ENCODE measurements at regions not wholly inside any gene's neighbourhood (a gene's known extent, or its start where the extent isn't known, plus 50 kb on each side); places are given as distances from the start of the nearest gene placed in this dataset.

- no peak for DNase-seq (ENCODE audit: low read depth)
- no peak for TF ChIP-seq POLR2A (IDR thresholded peaks at IDR 0.05; ENCODE audit: extremely low read depth, insufficient read length)
- no peak for TF ChIP-seq CTCF (IDR thresholded peaks at IDR 0.05; ENCODE audit: low read depth, low read length)
- TF ChIP-seq MYC (IDR thresholded peaks at IDR 0.05; ENCODE audit: low read depth, low read length): no peak
- TF ChIP-seq MAX (IDR thresholded peaks at IDR 0.05; ENCODE audit: low read depth, low read length): no peak
- no peak overlapping the region for H3K4me3 ChIP-seq (ENCODE audit: low read depth, low read length)
Measured at GRCh38 chr14:71585361-71585760, 346.9 kb upstream of the RGS6 start.

GRCh38 chr14:71586131-71586897, 345.9 kb upstream of the RGS6 start:
- no peak for TF ChIP-seq MYC (IDR thresholded peaks at IDR 0.05; ENCODE audit: low read depth, low read length)
- no peak for TF ChIP-seq MAX (IDR thresholded peaks at IDR 0.05; ENCODE audit: low read depth, low read length)
- TF ChIP-seq POLR2A (IDR thresholded peaks at IDR 0.05; ENCODE audit: extremely low read depth, insufficient read length): no peak
- TF ChIP-seq CTCF (IDR thresholded peaks at IDR 0.05; ENCODE audit: low read depth, low read length): no peak
- no peak overlapping the region for H3K4me3 ChIP-seq (ENCODE audit: low read depth, low read length)
- DNase-seq (ENCODE audit: low read depth): no peak

GRCh38 chr14:71588028-71588427, 344.2 kb upstream of the RGS6 start:
- H3K4me3 ChIP-seq (ENCODE audit: low read depth, low read length): no peak overlapping the region
- TF ChIP-seq MAX (IDR thresholded peaks at IDR 0.05; ENCODE audit: low read depth, low read length): no peak
- no peak for TF ChIP-seq CTCF (IDR thresholded peaks at IDR 0.05; ENCODE audit: low read depth, low read length)
- no peak for TF ChIP-seq POLR2A (IDR thresholded peaks at IDR 0.05; ENCODE audit: extremely low read depth, insufficient read length)
- TF ChIP-seq MYC (IDR thresholded peaks at IDR 0.05; ENCODE audit: low read depth, low read length): no peak
- no peak for DNase-seq (ENCODE audit: low read depth)

GRCh38 chr14:71588576-71589215, 343.5 kb upstream of the RGS6 start:
- no peak for DNase-seq (ENCODE audit: low read depth)
- H3K4me3 ChIP-seq (ENCODE audit: low read depth, low read length): no peak overlapping the region
- no peak for TF ChIP-seq MAX (IDR thresholded peaks at IDR 0.05; ENCODE audit: low read depth, low read length)

GRCh38 chr14:71589609-71590008, 342.6 kb upstream of the RGS6 start:
- DNase-seq (ENCODE audit: low read depth): no peak
- no peak overlapping the region for H3K4me3 ChIP-seq (ENCODE audit: low read depth, low read length)
- TF ChIP-seq MYC (IDR thresholded peaks at IDR 0.05; ENCODE audit: low read depth, low read length) (no peak), MAX (IDR thresholded peaks at IDR 0.05; ENCODE audit: low read depth, low read length) (no peak), POLR2A (IDR thresholded peaks at IDR 0.05; ENCODE audit: extremely low read depth, insufficient read length) (no peak), CTCF (IDR thresholded peaks at IDR 0.05; ENCODE audit: low read depth, low read length) (no peak)

- DNase-seq (ENCODE audit: low read depth): no peak
- H3K4me3 ChIP-seq (ENCODE audit: low read depth, low read length): no peak overlapping the region
- TF ChIP-seq CTCF (IDR thresholded peaks at IDR 0.05; ENCODE audit: low read depth, low read length): no peak
Measured at GRCh38 chr14:71590131-71590530, 342.1 kb upstream of the RGS6 start.

Measured in NB4 (cell line).